ENCODE measurements at regions not wholly inside any gene's neighbourhood (a gene's known extent, or its start where the extent isn't known, plus 50 kb on each side); places are given as distances from the start of the nearest gene placed in this dataset.

- no peak for DNase-seq (ENCODE audit: low spot score)
These were observed 179.9 kb downstream of the ZIC1 start for GRCh38 chr3:147589016-147589415.

DNA sequence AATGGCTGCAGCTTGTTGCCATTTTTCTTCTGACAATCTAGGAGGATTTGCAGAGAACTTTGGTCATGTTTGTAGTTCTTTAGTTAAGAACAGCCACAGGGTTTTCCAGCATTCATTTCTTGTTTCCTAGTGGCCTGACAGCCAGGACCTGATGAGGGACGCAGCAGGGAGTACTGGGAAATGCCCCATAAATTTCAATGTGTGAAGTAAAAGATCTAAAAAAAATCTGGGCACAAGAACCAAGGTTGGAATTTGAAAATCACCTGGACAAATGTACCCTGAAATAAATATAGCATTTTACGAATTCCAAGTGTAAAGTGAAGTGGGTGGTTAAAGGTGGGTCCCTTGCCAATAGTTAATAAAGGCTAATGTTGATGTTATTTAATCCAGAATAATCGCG is 195.0 kb downstream of the ZIC1 start:
- DNase-seq (ENCODE audit: low spot score): no peak

GRCh38 chr3:147613725-147614124 is 204.6 kb downstream of the ZIC1 start:
- no peak for DNase-seq (ENCODE audit: low spot score)

DNA sequence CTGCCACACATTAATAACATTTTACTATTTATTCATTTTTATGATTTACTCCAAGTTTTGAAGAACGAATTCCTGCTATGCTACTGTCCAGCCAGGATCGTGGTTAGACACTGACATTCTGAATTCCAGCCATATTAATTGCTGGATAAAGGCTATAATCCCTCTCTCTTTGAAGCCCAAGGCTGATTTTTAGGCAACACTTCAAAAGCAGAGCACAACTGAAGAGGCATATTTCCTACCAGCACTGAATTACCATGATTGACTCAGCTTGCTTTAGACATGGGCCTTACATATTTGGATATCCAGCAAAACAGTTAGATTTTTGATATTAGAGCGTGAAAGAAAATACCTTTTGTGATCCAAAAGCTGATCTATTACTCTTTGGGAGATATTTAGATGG is 205.0 kb downstream of the ZIC1 start:
- no peak for DNase-seq (ENCODE audit: low spot score)

GRCh38 chr3:147615035-147615434 is 205.9 kb downstream of the ZIC1 start:
- no peak for DNase-seq (ENCODE audit: low spot score)

GRCh38 chr3:147616998-147617619 is 207.9 kb downstream of the ZIC1 start:
- no peak for DNase-seq (ENCODE audit: low spot score)

- no peak for DNase-seq (ENCODE audit: low spot score)
These were observed 209.5 kb downstream of the ZIC1 start for GRCh38 chr3:147618691-147619090.

- no peak for DNase-seq (ENCODE audit: low spot score)
These were observed 210.9 kb downstream of the ZIC1 start for GRCh38 chr3:147619921-147620560.

DNA sequence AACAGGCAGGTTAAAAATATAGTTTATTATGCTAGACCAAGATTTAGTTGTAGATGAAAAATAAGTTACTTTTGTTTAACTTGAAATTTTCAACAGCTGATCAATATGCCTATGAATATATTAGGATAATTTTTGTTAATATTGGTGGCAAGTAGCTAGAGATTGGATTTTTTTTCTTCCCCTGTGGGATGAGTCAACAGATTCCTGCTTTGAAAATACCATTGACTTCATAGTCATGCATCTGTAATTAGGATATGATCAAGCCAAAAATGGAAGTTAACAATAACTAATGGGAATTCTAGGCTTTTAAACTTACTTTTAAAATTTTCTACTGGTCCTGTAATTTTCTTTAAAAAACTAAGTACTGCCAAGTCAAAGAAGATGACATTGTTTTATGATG is 211.7 kb downstream of the ZIC1 start:
- no peak for DNase-seq (ENCODE audit: low spot score)

DNA sequence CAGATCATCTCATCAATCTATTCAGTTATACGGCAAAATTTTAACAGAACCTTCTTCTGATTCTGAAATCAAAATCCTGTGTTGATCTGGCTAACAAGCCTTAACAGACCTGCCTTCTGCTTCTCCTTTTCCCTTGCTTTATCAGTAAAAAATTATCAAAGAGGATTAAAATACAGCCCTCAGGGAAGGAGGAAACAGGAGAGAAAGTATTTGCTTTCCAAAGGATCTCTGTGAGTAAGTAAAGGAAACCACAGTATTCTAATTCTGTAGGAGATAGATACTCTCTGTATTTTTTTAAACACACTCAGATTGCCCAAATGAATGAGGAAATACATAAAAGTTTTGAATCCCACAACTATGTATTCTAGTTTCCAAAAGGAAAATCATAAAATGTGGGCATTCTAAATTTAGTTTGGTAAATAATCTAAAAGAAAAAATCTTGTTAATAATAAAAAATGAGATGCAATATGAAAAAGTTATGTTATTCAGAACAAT is 221.8 kb downstream of the ZIC1 start:
- no peak for DNase-seq (ENCODE audit: low spot score)

DNA sequence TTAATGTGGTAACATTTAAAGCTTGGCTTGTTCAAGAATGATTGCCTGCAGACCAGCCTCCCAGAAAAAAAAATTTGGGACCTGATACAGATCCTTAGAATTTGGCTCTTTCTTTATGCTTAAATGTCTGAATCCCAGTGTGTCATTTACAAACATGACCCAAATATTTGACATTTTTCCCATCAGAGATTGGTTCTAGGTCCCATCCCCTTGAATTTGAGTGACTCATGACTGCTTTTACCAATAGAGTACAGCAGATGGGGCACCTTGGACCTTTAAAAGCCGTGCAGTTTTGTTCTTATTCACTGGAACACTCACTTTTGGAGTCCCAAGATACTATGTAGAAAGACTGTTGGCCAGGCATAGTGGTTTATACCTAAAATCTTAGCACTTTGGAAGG is 231.6 kb downstream of the ZIC1 start:
- no peak for DNase-seq (ENCODE audit: low spot score)

GRCh38 chr3:147645761-147646160 is 236.6 kb downstream of the ZIC1 start:
- DNase-seq (ENCODE audit: low spot score): no peak

GRCh38 chr3:147649475-147649874 is 240.3 kb downstream of the ZIC1 start:
- DNase-seq (ENCODE audit: low spot score): no peak

- no peak for DNase-seq (ENCODE audit: low spot score)
These were observed 242.1 kb downstream of the ZIC1 start for GRCh38 chr3:147651107-147651778.

DNA sequence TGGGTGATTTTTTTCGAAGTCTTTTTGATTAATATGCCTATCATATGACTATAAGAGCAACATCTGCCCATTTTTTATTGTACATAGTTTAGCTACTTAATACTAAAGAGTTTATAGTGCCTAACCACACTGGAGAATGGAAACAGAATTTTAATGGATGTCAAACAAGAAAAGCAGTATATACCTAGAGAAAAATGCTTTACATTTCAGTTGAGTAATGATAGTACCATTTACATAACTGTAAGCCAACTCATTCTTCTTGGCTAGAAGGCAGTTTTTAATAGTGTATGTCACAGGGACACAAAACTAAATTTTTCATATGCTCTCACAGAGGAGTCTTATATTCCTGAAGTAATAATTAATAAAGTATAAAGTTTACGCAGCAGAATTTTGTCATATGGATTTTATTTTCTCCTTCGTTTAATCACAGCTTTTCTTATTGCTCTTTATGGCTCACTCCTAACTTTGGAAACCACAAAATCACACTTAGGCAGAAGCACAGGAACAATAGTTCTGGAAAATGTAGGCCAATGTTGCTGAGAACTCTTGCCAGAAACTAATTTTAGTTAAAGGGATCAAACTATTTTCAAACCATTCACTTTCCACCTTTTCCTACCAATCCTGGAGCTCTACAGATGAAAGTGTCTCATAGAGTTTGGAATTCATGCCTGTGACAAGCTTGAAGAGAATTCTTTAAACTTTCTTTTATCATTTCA is 243.6 kb downstream of the ZIC1 start:
- no peak for DNase-seq (ENCODE audit: low spot score)

GRCh38 chr3:147653367-147653923 is 244.3 kb downstream of the ZIC1 start:
- no peak for DNase-seq (ENCODE audit: low spot score)

DNA sequence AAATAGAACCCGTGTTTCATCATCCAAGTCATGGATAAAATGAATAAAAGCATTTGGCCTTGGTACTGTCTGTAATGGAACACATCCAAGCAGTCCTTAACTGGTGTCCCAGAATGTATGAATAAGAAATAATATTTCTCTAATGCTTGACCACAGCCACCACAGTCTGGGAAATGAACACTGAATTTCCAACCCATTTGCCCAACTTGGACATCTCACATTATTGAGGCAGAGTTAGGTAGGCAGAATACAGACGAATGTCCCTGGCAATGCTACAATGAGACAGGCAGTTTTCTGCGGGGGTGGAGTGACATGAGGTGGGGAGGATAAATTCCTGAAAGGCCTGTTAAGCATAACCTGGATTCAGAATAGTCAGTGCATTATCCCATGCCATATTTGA is 245.7 kb downstream of the ZIC1 start:
- DNase-seq (ENCODE audit: low spot score): no peak

DNA sequence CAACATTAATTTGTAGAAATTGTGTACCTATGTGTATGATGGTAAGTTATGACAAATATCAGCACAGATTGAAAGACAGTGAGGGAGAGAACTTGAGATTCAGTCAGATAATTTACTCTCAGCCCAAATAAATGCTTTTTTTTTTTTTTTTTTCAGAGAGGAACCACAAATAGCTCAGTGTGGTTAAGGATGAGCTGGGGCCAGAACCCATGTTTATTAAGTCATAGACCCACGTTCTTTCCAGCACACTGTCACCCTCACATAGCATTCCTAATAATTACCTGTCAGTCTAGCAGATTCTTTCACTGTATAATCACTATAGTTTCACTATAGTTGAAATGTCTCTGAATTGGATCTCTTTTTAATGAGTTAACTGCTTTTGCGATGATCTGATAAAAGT is 246.1 kb downstream of the ZIC1 start:
- DNase-seq (ENCODE audit: low spot score): no peak

DNA sequence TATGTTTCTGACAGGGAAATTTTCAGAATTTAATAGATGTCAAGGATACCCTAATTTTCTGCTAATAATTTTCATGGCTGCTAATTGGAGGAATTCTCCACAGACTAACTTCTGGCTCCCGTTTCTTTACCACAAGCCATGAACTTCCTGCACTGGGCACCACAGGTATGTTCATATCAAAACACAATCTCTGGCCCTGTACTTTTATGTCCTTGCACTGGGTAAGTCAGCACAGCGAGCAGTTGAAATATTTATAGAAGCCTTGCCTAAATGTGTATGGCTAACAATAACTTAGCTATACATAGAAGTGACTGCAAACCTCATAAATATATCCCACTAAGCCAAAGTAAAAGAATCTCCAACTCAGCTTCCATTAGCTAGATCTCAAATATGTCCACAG is 246.9 kb downstream of the ZIC1 start:
- no peak for DNase-seq (ENCODE audit: low spot score)

GRCh38 chr3:147661916-147662315 is 252.8 kb downstream of the ZIC1 start:
- DNase-seq (ENCODE audit: low spot score): no peak

DNA sequence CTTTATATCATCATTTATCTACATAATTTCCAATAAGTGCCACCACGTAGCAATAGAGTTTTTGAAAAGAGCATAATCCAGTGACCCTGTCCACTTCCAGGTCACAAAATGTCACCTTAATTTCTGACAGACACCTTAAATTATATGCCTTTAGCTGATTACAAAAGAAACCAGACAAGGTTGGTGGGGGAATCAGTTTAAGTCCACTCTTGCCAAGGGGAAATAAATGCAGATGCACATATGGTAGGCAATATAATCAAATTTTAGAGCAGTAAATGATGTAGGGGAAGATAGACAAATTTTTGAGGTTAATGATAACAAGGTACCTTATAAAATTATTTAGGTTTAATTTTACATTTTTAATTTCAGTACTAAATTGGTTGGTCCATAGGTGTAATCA is 253.5 kb downstream of the ZIC1 start:
- no peak for DNase-seq (ENCODE audit: low spot score)

GRCh38 chr3:147669077-147669476 is 259.9 kb downstream of the ZIC1 start:
- DNase-seq (ENCODE audit: low spot score): no peak

Measured in mucosa of gallbladder (tissue), 1 donor.